GM04503 (cell line): ENCODE measurements at regions not wholly inside any gene's neighbourhood (a gene's known extent, or its start where the extent isn't known, plus 50 kb on each side); places are given as distances from the start of the nearest gene placed in this dataset.

ENCODE experiments used
- DNase-seq: peaks from one replicate; pipeline ENCODE4 v3.0.0-alpha.2; 2012; ENCODE audit warnings: low read depth

GRCh38 chr20:24166412-24166811 lies 177.8 kb upstream of the GGTLC1 start:
- no peak for DNase-seq

DNA sequence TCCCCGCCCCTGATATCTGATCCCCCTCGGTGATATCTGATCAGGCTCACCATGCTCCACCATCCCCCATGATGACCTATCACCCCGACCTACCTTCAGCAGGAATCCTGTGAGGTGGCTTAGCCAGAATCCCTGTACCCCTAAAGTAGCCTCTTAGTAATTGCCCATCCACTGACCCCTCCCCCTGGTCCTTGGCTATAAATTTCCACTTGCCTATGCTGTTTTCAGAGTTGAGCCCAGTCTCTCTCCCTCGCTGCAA lies 177.5 kb upstream of the GGTLC1 start:
- DNase-seq = no peak

- DNase-seq = no peak
Measured at GRCh38 chr20:24165301-24166122, 176.9 kb upstream of the GGTLC1 start.

DNA sequence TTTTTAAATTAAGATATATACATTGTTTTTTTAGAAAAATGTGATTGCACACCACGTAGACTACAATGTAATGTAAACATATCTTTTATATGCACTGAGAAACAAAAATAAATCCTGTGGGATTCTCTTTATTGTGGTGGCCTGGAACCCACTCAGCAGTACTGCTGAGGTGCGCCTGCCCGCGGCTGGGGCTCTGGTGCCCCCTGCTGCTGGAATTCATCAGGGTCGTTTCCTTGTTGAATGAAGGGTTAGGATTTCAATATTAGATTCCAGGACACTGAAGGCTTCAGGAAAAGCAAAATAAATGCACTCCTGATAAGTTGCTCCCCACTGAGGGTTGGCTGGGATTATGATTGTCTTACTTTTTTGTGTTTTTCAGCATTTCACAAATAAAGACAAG lies 175.8 kb upstream of the GGTLC1 start:
- no peak for DNase-seq

DNA sequence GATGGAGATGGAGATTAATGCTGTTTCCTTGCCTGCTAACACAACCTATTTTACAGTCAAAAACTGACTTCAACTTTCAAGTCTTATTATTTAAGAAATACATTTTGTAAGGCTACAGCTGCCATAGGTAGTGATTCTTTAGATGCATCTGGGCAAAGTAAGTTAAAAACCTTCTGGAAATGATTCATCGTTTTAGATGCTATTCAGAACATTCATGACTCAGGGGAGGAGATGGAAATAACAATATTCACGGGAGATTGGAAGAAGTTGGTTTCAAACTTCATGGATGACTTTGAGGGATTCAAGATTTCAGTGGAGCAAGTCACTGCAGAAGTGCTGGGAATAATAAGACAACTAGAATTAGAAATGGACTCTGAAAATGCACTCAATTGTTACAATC lies 174.9 kb upstream of the GGTLC1 start:
- DNase-seq = no peak

- DNase-seq = peak; percentile 5
Measured at GRCh38 chr20:24160563-24161281, 172.1 kb upstream of the GGTLC1 start.

DNA sequence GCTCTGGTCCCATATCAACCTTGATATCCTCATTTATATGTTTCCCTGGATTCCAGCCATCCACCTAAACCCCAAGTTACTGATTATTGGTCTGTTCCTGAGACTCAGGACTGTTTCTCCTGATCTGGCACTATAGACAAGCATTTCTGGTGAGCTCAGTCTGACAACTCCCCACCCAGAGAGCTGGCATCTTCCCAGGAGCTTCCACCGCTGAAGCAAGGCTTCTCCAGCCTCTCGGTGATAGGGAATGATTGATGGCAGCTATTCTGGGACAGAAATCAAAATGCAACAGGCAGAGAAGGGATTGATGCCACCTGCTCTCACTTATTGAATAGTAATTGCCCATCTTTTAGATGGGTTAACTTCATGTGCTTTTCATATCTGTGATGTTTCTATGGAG lies 169.7 kb upstream of the GGTLC1 start:
- DNase-seq = no peak

DNA sequence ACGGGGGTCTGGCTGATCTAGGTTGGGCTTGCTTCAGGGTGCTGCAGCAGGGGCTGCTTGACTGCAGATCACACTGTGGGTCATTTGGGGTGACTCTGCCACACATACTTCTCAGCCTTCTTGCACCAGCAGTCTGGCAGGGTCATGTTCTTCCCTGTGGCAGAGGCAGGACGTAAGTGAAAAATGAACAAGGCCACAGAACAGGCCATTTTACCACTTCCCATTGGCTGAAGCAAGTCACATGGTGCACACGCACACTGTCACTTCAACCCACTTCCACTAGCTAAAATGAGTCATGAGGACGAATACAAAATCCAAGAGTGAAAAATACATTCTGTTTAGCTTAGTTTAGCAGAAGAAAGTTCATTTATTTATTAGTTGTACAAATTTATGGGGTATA lies 168.6 kb upstream of the GGTLC1 start:
- DNase-seq = no peak

DNA sequence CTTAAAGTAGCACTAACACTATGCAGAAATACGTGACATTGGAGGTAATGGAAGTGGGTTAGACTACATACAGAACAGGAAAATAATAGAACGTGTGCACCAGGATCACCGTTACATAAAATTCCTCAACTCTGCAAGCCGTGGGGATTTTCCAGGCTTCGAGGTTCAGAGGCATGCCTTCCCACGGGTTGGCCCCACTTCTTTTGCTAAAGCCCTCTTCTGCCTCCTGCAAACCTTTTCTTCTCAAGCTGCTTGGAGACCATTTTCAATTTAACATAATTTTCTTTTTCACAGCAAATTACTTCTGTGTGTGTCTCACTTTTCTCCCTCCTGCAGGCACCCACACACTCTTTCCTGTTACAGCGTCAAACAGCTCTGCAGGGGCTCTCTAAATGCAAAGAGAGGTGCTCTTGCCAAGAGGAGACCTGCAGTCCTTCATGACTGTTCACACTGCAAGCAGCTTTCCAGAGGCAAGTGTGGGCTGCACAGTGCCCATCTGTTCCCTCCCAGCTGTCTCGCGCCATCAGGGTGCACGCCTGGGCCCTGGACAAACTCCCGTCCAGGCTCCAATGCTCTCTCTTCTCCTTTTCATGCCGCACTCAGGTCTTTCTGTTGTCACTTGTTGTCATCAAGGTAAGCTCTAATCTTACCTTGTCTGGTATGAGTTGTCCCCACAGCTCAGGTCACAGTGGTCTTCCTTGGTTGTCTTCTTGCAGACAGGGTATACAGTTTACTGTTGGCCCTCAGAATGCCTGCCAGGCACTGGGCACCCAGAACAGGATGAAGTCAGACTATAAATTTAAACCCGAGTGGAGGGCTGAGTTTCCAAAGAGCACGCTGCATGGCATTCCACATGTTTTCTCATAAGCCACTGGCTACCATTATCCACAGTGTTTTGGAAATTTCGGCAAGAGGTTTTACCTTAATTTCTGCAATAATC lies 164.8 kb upstream of the GGTLC1 start:
- DNase-seq = no peak

GRCh38 chr20:24151621-24152294 lies 163.2 kb upstream of the GGTLC1 start:
- DNase-seq = no peak

GRCh38 chr20:24150406-24150805 lies 161.8 kb upstream of the GGTLC1 start:
- no peak for DNase-seq

- DNase-seq = no peak
Measured at GRCh38 chr20:24149881-24150307, 161.3 kb upstream of the GGTLC1 start.

DNA sequence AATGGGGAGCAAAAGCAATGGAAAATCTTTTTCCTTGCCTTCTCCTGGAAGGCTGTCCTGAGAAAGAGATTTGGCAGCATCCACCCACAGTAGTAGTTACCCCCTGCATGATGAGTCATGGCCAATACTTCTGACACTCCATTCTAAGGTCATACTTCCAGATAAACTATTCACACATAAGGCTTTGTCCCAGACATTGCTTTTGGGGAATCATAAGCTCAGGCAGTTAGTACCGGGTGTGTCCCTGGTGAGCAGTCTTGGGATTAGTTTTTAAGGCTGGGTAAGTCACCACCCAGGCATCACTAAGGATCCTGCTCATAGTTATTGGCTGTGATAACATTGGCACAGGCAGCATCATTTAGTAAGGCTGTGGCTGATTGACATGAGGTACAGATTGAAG lies 160.6 kb upstream of the GGTLC1 start:
- DNase-seq = no peak

DNA sequence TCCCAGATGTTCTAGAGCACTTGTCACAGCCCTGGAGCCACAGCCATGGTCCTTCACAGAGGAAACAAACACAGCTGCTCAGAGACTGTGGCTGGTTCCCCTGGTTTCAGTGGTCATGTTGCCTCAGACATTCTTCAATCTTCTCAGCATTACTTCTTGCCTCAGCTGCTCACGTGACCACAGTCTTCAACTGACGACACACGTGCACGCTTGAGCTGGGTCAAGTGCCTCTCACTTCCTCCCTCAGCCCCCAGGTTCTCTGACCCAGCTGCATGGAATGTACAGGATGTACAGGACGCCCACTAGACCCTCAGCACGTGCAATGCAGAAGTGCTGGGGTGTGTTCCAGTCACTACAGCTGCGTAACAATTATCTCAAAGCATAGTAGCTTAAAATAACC lies 159.8 kb upstream of the GGTLC1 start:
- no peak for DNase-seq

DNA sequence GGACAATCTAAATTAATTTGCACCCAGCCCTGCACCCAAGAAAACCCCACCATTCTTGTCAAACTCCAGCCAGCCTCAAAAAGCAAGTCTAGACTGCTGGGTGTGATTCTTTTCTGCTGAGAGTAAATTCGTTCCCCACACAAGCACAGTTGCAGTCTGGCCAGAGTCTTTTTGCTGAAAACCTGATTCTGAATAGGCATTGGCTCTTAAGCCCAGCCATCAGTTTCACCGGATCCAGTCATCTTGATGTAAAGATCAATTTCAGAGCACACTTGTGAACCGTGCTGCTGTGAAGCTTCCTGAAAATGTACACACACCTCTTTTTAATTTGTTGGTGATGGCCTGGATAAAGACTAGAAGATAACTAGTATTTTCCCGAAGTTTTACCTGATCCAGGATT lies 159.4 kb upstream of the GGTLC1 start:
- no peak for DNase-seq

DNA sequence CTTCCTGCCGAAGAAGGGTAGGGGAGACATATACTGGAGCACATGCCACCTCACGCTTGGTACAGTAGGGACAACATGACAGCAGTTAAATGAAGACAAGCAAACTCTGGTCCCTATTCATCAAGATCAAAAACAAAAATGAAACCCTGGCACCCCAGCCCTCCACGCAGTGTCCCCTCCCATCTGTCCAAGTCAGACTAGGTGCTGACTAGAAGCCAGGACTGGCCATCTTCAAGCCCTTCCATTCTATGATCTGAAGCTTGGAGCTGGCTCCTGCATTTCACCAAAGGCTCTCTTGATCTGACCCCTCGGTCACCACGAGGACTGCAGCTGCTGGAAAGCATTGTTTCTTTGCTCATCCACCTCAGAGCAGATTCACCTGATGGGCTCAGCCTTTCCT lies 158.9 kb upstream of the GGTLC1 start:
- DNase-seq = no peak

GRCh38 chr20:24146231-24146634 lies 157.7 kb upstream of the GGTLC1 start:
- DNase-seq = no peak

- DNase-seq = no peak
Measured at GRCh38 chr20:24144371-24144770, 155.8 kb upstream of the GGTLC1 start.

DNA sequence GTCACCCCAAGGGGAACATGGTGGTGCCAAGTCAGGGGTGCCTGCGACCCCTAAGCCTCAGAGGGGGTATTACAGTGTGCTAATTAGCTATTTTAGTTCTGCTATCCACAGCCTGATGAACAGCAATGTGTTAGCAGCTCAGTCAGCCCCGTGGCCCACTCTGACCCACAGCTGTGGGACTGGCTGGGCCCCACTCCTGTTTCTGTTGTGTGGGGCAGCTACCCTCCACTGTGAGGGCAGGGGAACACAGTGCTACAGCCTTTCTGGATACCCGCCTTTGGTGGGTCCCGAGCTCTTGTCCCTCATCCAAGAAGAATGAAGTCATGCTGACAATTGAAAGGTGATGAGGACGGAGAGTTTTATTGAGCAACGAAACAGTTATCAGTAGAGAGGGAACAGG lies 152.5 kb upstream of the GGTLC1 start:
- DNase-seq = no peak

- no peak for DNase-seq
Measured at GRCh38 chr20:24139846-24140245, 151.3 kb upstream of the GGTLC1 start.

GRCh38 chr20:24138951-24139350 lies 150.4 kb upstream of the GGTLC1 start:
- DNase-seq = no peak

- no peak for DNase-seq
Measured at GRCh38 chr20:24138196-24138857, 149.7 kb upstream of the GGTLC1 start.
